ENCODE measurements at regions not wholly inside any gene's neighbourhood (a gene's known extent, or its start where the extent isn't known, plus 50 kb on each side); places are given as distances from the start of the nearest gene placed in this dataset.

- TF ChIP-seq, protein P1, sequence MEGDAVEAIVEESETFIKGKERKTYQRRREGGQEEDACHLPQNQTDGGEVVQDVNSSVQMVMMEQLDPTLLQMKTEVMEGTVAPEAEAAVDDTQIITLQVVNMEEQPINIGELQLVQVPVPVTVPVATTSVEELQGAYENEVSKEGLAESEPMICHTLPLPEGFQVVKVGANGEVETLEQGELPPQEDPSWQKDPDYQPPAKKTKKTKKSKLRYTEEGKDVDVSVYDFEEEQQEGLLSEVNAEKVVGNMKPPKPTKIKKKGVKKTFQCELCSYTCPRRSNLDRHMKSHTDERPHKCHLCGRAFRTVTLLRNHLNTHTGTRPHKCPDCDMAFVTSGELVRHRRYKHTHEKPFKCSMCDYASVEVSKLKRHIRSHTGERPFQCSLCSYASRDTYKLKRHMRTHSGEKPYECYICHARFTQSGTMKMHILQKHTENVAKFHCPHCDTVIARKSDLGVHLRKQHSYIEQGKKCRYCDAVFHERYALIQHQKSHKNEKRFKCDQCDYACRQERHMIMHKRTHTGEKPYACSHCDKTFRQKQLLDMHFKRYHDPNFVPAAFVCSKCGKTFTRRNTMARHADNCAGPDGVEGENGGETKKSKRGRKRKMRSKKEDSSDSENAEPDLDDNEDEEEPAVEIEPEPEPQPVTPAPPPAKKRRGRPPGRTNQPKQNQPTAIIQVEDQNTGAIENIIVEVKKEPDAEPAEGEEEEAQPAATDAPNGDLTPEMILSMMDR (IDR thresholded peaks at IDR 0.05; ENCODE audit: low read depth, low read length, missing control alignments): no peak
- DNase-seq (ENCODE audit: extremely low read depth, low read depth): no peak
- no peak overlapping the region for H3K4me3 ChIP-seq (replicated peaks; ENCODE audit: low read depth, low read length)
Measured at GRCh38 chr15:31455499-31455898, 128.9 kb downstream of the KLF13 start.

GRCh38 chr15:31456354-31457060 lies 129.9 kb downstream of the KLF13 start:
- no peak for DNase-seq (ENCODE audit: extremely low read depth, low read depth)
- TF ChIP-seq, protein P1 (IDR thresholded peaks at IDR 0.05; ENCODE audit: low read depth, low read length, missing control alignments): no peak
- no peak overlapping the region for H3K4me3 ChIP-seq (replicated peaks; ENCODE audit: low read depth, low read length)

DNA sequence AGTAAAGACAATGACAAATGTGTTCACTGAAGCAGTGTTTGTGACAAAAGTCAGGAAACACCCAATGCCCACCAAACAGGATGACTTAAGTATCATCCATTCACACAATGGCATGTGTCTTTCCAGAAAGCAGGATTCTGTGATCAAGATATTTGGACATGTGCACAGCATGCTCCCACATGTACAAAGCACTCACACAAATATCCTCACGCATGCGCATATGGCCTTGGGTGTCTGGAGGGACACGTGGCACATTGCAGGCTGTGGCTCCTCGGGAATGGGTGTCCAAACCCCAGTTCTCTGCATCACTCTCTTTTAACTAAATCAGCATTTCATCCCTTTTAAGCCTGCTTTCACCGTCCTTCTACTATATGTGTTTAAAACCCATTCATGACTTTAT lies 130.5 kb downstream of the KLF13 start:
- no peak overlapping the region for H3K4me3 ChIP-seq (replicated peaks; ENCODE audit: low read depth, low read length)
- TF ChIP-seq, protein P1 (IDR thresholded peaks at IDR 0.05; ENCODE audit: low read depth, low read length, missing control alignments): no peak
- peak; percentile 70 for DNase-seq (ENCODE audit: extremely low read depth, low read depth)

DNA sequence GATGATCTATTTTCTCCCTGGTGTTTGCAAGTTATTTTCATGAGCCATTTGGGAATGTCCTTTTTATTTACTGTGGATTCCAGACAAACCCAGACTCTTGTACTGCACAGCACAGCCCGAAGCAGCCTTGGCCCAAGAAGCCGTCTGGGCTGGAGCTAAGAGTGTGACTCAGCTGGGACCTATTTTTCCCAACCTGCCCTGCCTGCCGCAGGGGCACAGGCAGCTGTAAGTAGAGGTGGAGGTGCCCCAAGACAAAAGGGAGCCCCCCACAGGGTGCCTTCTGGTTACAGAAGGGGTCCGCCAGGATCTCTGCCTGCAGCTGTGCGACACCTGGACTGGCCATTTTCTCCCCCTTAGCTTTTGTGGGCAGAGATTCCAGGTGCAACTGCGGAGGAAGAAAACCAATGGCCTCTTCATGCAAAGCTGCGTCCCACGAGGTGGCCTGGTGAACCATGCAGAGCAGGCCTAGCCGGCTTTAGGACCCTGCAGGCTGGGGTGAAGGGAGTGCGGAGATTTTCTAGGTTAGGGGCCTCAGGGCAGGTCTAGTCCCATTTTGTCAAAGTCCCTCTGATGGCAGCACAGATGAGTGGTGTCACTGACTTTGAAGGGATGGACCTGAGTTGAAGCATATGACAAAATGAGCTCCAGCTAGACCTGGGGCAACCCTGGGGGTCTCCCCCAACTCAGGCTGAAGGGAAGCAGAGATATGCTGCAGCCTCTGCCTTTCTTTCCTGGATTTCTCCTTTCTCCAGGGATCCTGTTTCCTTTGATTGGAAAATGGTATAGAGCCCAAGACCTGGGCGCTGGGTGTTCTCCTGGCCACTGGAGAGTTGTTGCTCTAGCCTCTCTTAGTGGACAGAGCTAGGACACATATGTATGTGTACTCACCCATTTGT lies 131.2 kb downstream of the KLF13 start:
- TF ChIP-seq, protein P1 (IDR thresholded peaks at IDR 0.05; ENCODE audit: low read depth, low read length, missing control alignments): no peak
- DNase-seq (ENCODE audit: extremely low read depth, low read depth): no peak
- H3K4me3 ChIP-seq (replicated peaks; ENCODE audit: low read depth, low read length): no peak overlapping the region

DNA sequence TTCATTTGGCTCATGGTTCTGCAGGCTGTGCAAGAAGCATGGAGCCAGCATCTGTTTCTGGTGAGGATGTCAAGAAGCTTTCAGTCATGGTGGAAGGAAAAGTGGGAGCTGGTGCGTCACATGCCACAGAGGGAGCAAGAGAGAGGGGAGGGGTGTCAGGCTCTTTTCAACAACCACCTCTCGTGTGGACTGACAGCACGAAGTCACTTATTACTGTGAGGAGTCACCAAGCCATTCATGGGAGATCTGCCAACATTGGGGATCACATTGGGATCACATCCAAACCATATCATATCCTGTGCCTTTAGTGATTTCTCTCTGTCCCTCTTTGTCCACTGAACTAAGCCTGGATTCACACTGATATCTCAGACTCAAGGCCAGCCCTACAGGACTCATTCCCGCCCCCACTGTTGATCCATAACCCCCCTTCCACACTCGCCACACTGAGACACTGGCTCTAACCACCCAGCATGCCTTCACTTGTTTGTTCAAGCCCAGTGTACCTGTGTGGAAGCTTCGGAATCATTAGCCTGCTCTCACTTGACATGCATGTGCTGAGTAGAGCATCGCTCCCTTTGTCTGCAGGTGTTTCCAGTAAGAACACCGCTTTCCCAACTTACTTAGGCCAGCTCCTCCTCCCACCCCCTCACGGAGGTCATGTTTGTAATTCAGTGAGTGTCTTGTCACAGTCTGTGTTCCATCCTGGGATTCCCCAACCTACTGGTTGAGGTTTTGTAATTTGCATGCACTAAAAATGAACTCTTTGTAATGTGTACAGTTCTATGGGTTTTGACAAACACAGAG lies 132.2 kb downstream of the KLF13 start:
- no peak for DNase-seq (ENCODE audit: extremely low read depth, low read depth)
- H3K4me3 ChIP-seq (replicated peaks; ENCODE audit: low read depth, low read length): no peak overlapping the region
- TF ChIP-seq, protein P1 (IDR thresholded peaks at IDR 0.05; ENCODE audit: low read depth, low read length, missing control alignments): no peak

DNA sequence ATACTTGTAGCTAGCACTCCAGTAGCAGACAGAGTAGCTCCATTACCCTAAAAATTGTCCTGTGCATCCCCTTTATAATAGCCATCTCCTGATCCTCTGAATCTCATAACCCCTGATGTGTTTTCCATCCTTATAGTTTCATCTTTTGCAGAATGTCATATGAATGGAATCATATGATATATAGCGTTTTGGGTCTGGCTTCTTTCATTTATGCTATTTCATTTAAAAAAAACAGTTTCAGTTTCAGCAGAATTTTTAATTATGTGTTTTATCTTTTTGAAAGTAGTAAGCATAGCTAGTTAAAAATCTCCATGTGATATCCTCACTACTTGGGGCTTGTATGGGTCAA lies 132.7 kb downstream of the KLF13 start:
- no peak overlapping the region for H3K4me3 ChIP-seq (replicated peaks; ENCODE audit: low read depth, low read length)
- TF ChIP-seq, protein P1 (IDR thresholded peaks at IDR 0.05; ENCODE audit: low read depth, low read length, missing control alignments): no peak
- no peak for DNase-seq (ENCODE audit: extremely low read depth, low read depth)
